DOHH2 (cell line): ENCODE measurements at regions not wholly inside any gene's neighbourhood (a gene's known extent, or its start where the extent isn't known, plus 50 kb on each side); places are given as distances from the start of the nearest gene placed in this dataset.

Experiments
- H3F3A ChIP-seq: fragments of 200-600 bp; sonication (generic), shearing (Covaris generic); 2 replicates; pipeline ENCODE4 v1.6.0; 2016; ENCODE audit warnings: antibody characterized with exemption, mild to moderate bottlenecking; ENCODE audit not compliant: control insufficient read depth, insufficient read depth
- H3K27ac ChIP-seq: fragments of 200-600 bp; sonication (generic); 2 replicates; pipeline ENCODE4 v1.5.1; 2014; ENCODE audit warnings: low read depth, mild to moderate bottlenecking, low read length, moderate library complexity
- H3K27me3 ChIP-seq: fragments of 200-600 bp; sonication (generic); 2 replicates; pipeline ENCODE4 v1.6.1; 2014; ENCODE audit warnings: mild to moderate bottlenecking, low read length, mixed read lengths; ENCODE audit not compliant: control insufficient read depth
- H3K36me3 ChIP-seq: fragments of 200-600 bp; sonication (generic); 2 replicates; pipeline ENCODE4 v1.6.1; 2014; ENCODE audit warnings: mild to moderate bottlenecking, low read length, moderate library complexity, mixed read lengths; ENCODE audit not compliant: control insufficient read depth
- H3K4me1 ChIP-seq: fragments of 200-600 bp; sonication (generic); 2 replicates; pipeline ENCODE4 v1.6.1; 2014; ENCODE audit warnings: mild to moderate bottlenecking, low read length, mixed read lengths; ENCODE audit not compliant: control insufficient read depth
- H3K4me2 ChIP-seq: fragments of 200-600 bp; sonication (generic); 2 replicates; pipeline ENCODE4 v1.6.0; 2014; ENCODE audit warnings: mild to moderate bottlenecking, low read length, moderate library complexity
- H3K4me3 ChIP-seq: fragments of 200-600 bp; sonication (generic); 2 replicates; pipeline ENCODE4 v1.5.1; 2014; ENCODE audit warnings: mild to moderate bottlenecking, low read length, mixed read lengths
- H3K79me2 ChIP-seq: fragments of 200-600 bp; sonication (generic); 2 replicates; pipeline ENCODE4 v1.6.1; 2014; ENCODE audit warnings: mild to moderate bottlenecking, low read length, mixed read lengths; ENCODE audit not compliant: control insufficient read depth
- H3K9me2 ChIP-seq: fragments of 200-600 bp; sonication (generic); replicated peaks from 2 replicates; pipeline ENCODE4 v1.6.1; 2014; ENCODE audit warnings: mild to moderate bottlenecking, low read length, mixed read lengths; ENCODE audit not compliant: control insufficient read depth
- H3K9me3 ChIP-seq: fragments of 200-600 bp; sonication (generic); 2 replicates; pipeline ENCODE4 v1.6.1; 2014; ENCODE audit warnings: antibody characterized with exemption, low read length, mixed read lengths; ENCODE audit not compliant: control insufficient read depth, insufficient read depth
- H4K20me1 ChIP-seq: fragments of 200-600 bp; sonication (generic); 2 replicates; pipeline ENCODE4 v1.6.0; 2014; ENCODE audit warnings: low read depth, mild to moderate bottlenecking, antibody characterized with exemption, low read length, moderate library complexity; ENCODE audit not compliant: control insufficient read depth, insufficient read depth
- CTCF ChIP-seq: fragments of 200-600 bp; sonication (generic); IDR thresholded peaks from one replicate; pipeline ENCODE4 v1.5.1; 2014; ENCODE audit warnings: antibody characterized with exemption, mild to moderate bottlenecking, low read depth, low read length; ENCODE audit not compliant: poor library complexity, severe bottlenecking
- EZH2phosphoT487 ChIP-seq: fragments of 200-600 bp; sonication (generic); IDR thresholded peaks from 2 replicates; pipeline ENCODE4 v1.6.1; 2017; ENCODE audit warnings: borderline replicate concordance, mild to moderate bottlenecking, antibody characterized with exemption, low read length, moderate library complexity, mixed read lengths

GRCh38 chr4:11839889-11840288 lies 411.2 kb upstream of the HS3ST1 start:
- H3K4me1 ChIP-seq = no peaks in the 10 kb centered on the region
- H3F3A ChIP-seq = no peaks in the 10 kb centered on the region
- H4K20me1 ChIP-seq = no peaks in the 10 kb centered on the region
- H3K9me3 ChIP-seq = no peaks in the 10 kb centered on the region
- no peaks in the 10 kb centered on the region for H3K79me2 ChIP-seq
- no peak overlapping the region for H3K4me3 ChIP-seq
- H3K9me2 ChIP-seq = no peaks in the 10 kb centered on the region
- TF ChIP-seq EZH2phosphoT487 (no peak), CTCF (no peak)
- no peaks in the 10 kb centered on the region for H3K27me3 ChIP-seq
- H3K4me2 ChIP-seq = no peak overlapping the region
- no peaks in the 10 kb centered on the region for H3K36me3 ChIP-seq
- H3K27ac ChIP-seq = no peak overlapping the region

- no peaks in the 10 kb centered on the region for H3K9me3 ChIP-seq
- no peak overlapping the region for H3K4me2 ChIP-seq
- no peaks in the 10 kb centered on the region for H3K27me3 ChIP-seq
- no peaks in the 10 kb centered on the region for H3K79me2 ChIP-seq
- H4K20me1 ChIP-seq = no peaks in the 10 kb centered on the region
- H3K27ac ChIP-seq = no peak overlapping the region
- TF ChIP-seq EZH2phosphoT487 = no peak
- TF ChIP-seq CTCF = no peak
- no peak overlapping the region for H3K4me3 ChIP-seq
- no peaks in the 10 kb centered on the region for H3K9me2 ChIP-seq
- H3F3A ChIP-seq = no peaks in the 10 kb centered on the region
- no peaks in the 10 kb centered on the region for H3K36me3 ChIP-seq
- no peaks in the 10 kb centered on the region for H3K4me1 ChIP-seq
Measured at GRCh38 chr4:11831739-11832138, 403.0 kb upstream of the HS3ST1 start.

GRCh38 chr4:11824566-11824965 lies 395.9 kb upstream of the HS3ST1 start:
- no peaks in the 10 kb centered on the region for H3K36me3 ChIP-seq
- no peaks in the 10 kb centered on the region for H3F3A ChIP-seq
- H3K9me3 ChIP-seq = no peaks in the 10 kb centered on the region
- H3K9me2 ChIP-seq = no peaks in the 10 kb centered on the region
- no peaks in the 10 kb centered on the region for H3K79me2 ChIP-seq
- H4K20me1 ChIP-seq = no peaks in the 10 kb centered on the region
- H3K4me3 ChIP-seq = no peak overlapping the region
- no peaks in the 10 kb centered on the region for H3K27me3 ChIP-seq
- no peaks in the 10 kb centered on the region for H3K4me1 ChIP-seq
- no peak overlapping the region for H3K27ac ChIP-seq
- TF ChIP-seq CTCF (no peak), EZH2phosphoT487 (no peak)
- H3K4me2 ChIP-seq = no peak overlapping the region
